Stromal cell of bone marrow (primary cell): ENCODE measurements at regions not wholly inside any gene's neighbourhood (a gene's known extent, or its start where the extent isn't known, plus 50 kb on each side); places are given as distances from the start of the nearest gene placed in this dataset.

Experiments used
- DNase-seq: peaks from one replicate; pipeline ENCODE4 v3.0.0-alpha.2; 2012; ENCODE audit warnings: low read depth

- DNase-seq: no peak
Measured at GRCh38 chr10:56606202-56606601, 245.1 kb upstream of the ZWINT start.

GRCh38 chr10:56605051-56605450 lies 244.0 kb upstream of the ZWINT start:
- no peak for DNase-seq

GRCh38 chr10:56604624-56605023 lies 243.6 kb upstream of the ZWINT start:
- no peak for DNase-seq

GRCh38 chr10:56599201-56599600 lies 238.1 kb upstream of the ZWINT start:
- DNase-seq: no peak

- no peak for DNase-seq
Measured at GRCh38 chr10:56596257-56596656, 235.2 kb upstream of the ZWINT start.

- DNase-seq: no peak
Measured at GRCh38 chr10:56593120-56593519, 232.1 kb upstream of the ZWINT start.

- DNase-seq: no peak
Measured at GRCh38 chr10:56586461-56586891, 225.4 kb upstream of the ZWINT start.

- no peak for DNase-seq
Measured at GRCh38 chr10:56585447-56586171, 224.6 kb upstream of the ZWINT start.

- DNase-seq: no peak
Measured at GRCh38 chr10:56583316-56583715, 222.3 kb upstream of the ZWINT start.

- no peak for DNase-seq
Measured at GRCh38 chr10:56567580-56567979, 206.5 kb upstream of the ZWINT start.

- no peak for DNase-seq
Measured at GRCh38 chr10:56561336-56561735, 200.3 kb upstream of the ZWINT start.

GRCh38 chr10:56551037-56551436 lies 190.0 kb upstream of the ZWINT start:
- no peak for DNase-seq

- no peak for DNase-seq
Measured at GRCh38 chr10:56547163-56547562, 186.1 kb upstream of the ZWINT start.

GRCh38 chr10:56537984-56538383 lies 176.9 kb upstream of the ZWINT start:
- no peak for DNase-seq

GRCh38 chr10:56522166-56522565 lies 161.1 kb upstream of the ZWINT start:
- no peak for DNase-seq

GRCh38 chr10:56508562-56508961 lies 147.5 kb upstream of the ZWINT start:
- DNase-seq: no peak

GRCh38 chr10:56507033-56507432 lies 146.0 kb upstream of the ZWINT start:
- no peak for DNase-seq

- DNase-seq: no peak
Measured at GRCh38 chr10:56505555-56505954, 144.5 kb upstream of the ZWINT start.

GRCh38 chr10:56496186-56496486 lies 135.1 kb upstream of the ZWINT start:
- no peak for DNase-seq

GRCh38 chr10:56487746-56488145 lies 126.7 kb upstream of the ZWINT start:
- no peak for DNase-seq

GRCh38 chr10:56481521-56482091 lies 120.5 kb upstream of the ZWINT start:
- DNase-seq: no peak

- no peak for DNase-seq
Measured at GRCh38 chr10:56472978-56473377, 111.9 kb upstream of the ZWINT start.

- DNase-seq: no peak
Measured at GRCh38 chr10:56470701-56471100, 109.6 kb upstream of the ZWINT start.

- no peak for DNase-seq
Measured at GRCh38 chr10:56469482-56469881, 108.4 kb upstream of the ZWINT start.
